GM18867 (cell line): ENCODE measurements at regions not wholly inside any gene's neighbourhood (a gene's known extent, or its start where the extent isn't known, plus 50 kb on each side); places are given as distances from the start of the nearest gene placed in this dataset.

ENCODE experiments used
- ATAC-seq: cut with Tn5 transposase; IDR thresholded peaks from one replicate; pipeline ENCODE4 v1.9.1; 2021; ENCODE audit warnings: mild to moderate bottlenecking, moderate library complexity; ENCODE audit not compliant: unreplicated experiment

- no peak for ATAC-seq
Observed at GRCh38 chr2:103464831-103465230, 703.0 kb downstream of the TMEM182 start.

GRCh38 chr2:103469800-103470199 lies 708.0 kb downstream of the TMEM182 start:
- ATAC-seq, result no peak

GRCh38 chr2:103484906-103485305 lies 723.1 kb downstream of the TMEM182 start:
- no peak for ATAC-seq

- ATAC-seq, result no peak
Observed at GRCh38 chr2:103496850-103497249, 735.0 kb downstream of the TMEM182 start.

- no peak for ATAC-seq
Observed at GRCh38 chr2:103506812-103507211, 745.0 kb downstream of the TMEM182 start.

- ATAC-seq, result no peak
Observed at GRCh38 chr2:103512442-103512841, 750.6 kb downstream of the TMEM182 start.

- ATAC-seq, result no peak
Observed at GRCh38 chr2:103520547-103520946, 758.7 kb downstream of the TMEM182 start.

GRCh38 chr2:103525756-103526155 lies 763.9 kb downstream of the TMEM182 start:
- no peak for ATAC-seq

- no peak for ATAC-seq
Observed at GRCh38 chr2:103526757-103527156, 764.9 kb downstream of the TMEM182 start.

- ATAC-seq, result no peak
Observed at GRCh38 chr2:103527278-103527677, 765.4 kb downstream of the TMEM182 start.

- ATAC-seq, result no peak
Observed at GRCh38 chr2:103529798-103530502, 768.1 kb downstream of the TMEM182 start.

- no peak for ATAC-seq
Observed at GRCh38 chr2:103552775-103553174, 790.9 kb downstream of the TMEM182 start.

- no peak for ATAC-seq
Observed at GRCh38 chr2:103594823-103595222, 833.0 kb downstream of the TMEM182 start.

GRCh38 chr2:103605071-103605780 lies 843.4 kb downstream of the TMEM182 start:
- ATAC-seq, result no peak

GRCh38 chr2:103615611-103616105 lies 853.8 kb downstream of the TMEM182 start:
- no peak for ATAC-seq

GRCh38 chr2:103616891-103617290 lies 855.1 kb downstream of the TMEM182 start:
- ATAC-seq, result no peak

- no peak for ATAC-seq
Observed at GRCh38 chr2:103618112-103618511, 856.3 kb downstream of the TMEM182 start.

GRCh38 chr2:103627301-103627700 lies 865.5 kb downstream of the TMEM182 start:
- ATAC-seq, result no peak

GRCh38 chr2:103638978-103639377 lies 877.1 kb downstream of the TMEM182 start:
- ATAC-seq, result no peak

GRCh38 chr2:103656558-103656957 lies 894.7 kb downstream of the TMEM182 start:
- ATAC-seq, result no peak

- no peak for ATAC-seq
Observed at GRCh38 chr2:103660519-103660918, 898.7 kb downstream of the TMEM182 start.

GRCh38 chr2:103660947-103661346 lies 899.1 kb downstream of the TMEM182 start:
- ATAC-seq, result no peak
